HepG2 (cell line): ENCODE measurements at regions not wholly inside any gene's neighbourhood (a gene's known extent, or its start where the extent isn't known, plus 50 kb on each side); places are given as distances from the start of the nearest gene placed in this dataset.

Experiments
- EZH2 ChIP-seq: conservative IDR thresholded peaks from 2 replicates; pipeline ENCODE4 v1.6.1; 2012; ENCODE audit warnings: mild to moderate bottlenecking, low read depth, low read length, moderate library complexity
- HNF1A ChIP-seq, 2 experiments: sonication (generic) in 1 of 2; formaldehyde crosslinking in 1 of 2; IDR thresholded peaks; 2 replicates each; pipeline versions ENCODE4 v1.4.0 to v1.6.1; 2016 to 2020; ENCODE audit warnings: borderline replicate concordance in 1 of 2, low read depth in 1 of 2, mild to moderate bottlenecking in 1 of 2, missing genetic modification reagents in 1 of 2
- MTF2 ChIP-seq: sonication (generic); formaldehyde crosslinking; IDR thresholded peaks from 2 replicates; pipeline ENCODE4 v1.5.0; 2020; ENCODE audit warnings: missing genetic modification reagents, borderline replicate concordance
- RBM39 ChIP-seq: fragments of 200-400 bp; formaldehyde crosslinking; IDR thresholded peaks from one replicate; pipeline ENCODE4 v1.6.1; 2018; ENCODE audit warnings: antibody characterized with exemption, mild to moderate bottlenecking, low read depth, low read length; ENCODE audit not compliant: poor library complexity, severe bottlenecking
- ZNF232 ChIP-seq: sonication (generic); formaldehyde crosslinking; IDR thresholded peaks from 2 replicates; pipeline ENCODE4 v1.4.0; 2020; ENCODE audit warnings: missing genetic modification reagents, borderline replicate concordance

GRCh38 chr6:16854986-16855385, 93.7 kb upstream of the ATXN1 start:
- TF ChIP-seq ZNF232 (no peak), HNF1A (IDR thresholded peaks at IDR 0.05; ENCODE audit: low read depth) (no peak), HNF1A (CRISPR knock-in tag; IDR thresholded peaks at IDR 0.05; ENCODE audit: borderline replicate concordance) (no peak), MTF2 (CRISPR knock-in tag) (no peak), RBM39 (no peak), EZH2 (no peak)
